Panc1 (cell line): ENCODE measurements at regions not wholly inside any gene's neighbourhood (a gene's known extent, or its start where the extent isn't known, plus 50 kb on each side); places are given as distances from the start of the nearest gene placed in this dataset.

Source experiments
- ATAC-seq: fragments of 200-7000 bp; cut with Tn5 transposase; 2 replicates; pipeline ENCODE4 v1.9.1; 2020; ENCODE audit warnings: mild to moderate bottlenecking, moderate library complexity
- BruUV-seq: library from RNA; stranded (reverse); fragments of 400-500 nt; replicated peaks from 2 replicates; lab custom pipeline; 2021; lab: Mats Ljungman, UMichigan
- CTCF ChIA-PET: fragments of 300-600 bp; sonication (Branson Sonifier 250); formaldehyde crosslinking; loops from one replicate; lab custom pipeline; 2022; ENCODE audit warnings: antibody characterized with exemption; lab: Charles Lee
- POLR2A ChIA-PET: fragments of 300-600 bp; sonication (Branson Sonifier 250); formaldehyde crosslinking; loops from one replicate; lab custom pipeline; 2022; ENCODE audit warnings: antibody characterized with exemption; lab: Charles Lee
- DNase-seq: peaks from one replicate; pipeline ENCODE4 v3.0.0-alpha.2; 2010; ENCODE audit warnings: low read depth, low spot score
- H3K27ac ChIP-seq: 2 replicates; pipeline ENCODE4 v1.5.1; 2011; ENCODE audit warnings: mild to moderate bottlenecking, low read length, inconsistent platforms
- H3K27me3 ChIP-seq: fragments of 200-500 bp; sonication (Bioruptor generic); 2 replicates; pipeline ENCODE4 v1.6.0; 2014; ENCODE audit warnings: low read length, inconsistent platforms; ENCODE audit not compliant: control insufficient read depth, insufficient read depth
- H3K36me3 ChIP-seq: fragments of 200-500 bp; sonication (Bioruptor generic); 2 replicates; pipeline ENCODE4 v1.5.1; 2014; ENCODE audit warnings: inconsistent platforms, mild to moderate bottlenecking, low read length, moderate library complexity; ENCODE audit not compliant: control insufficient read depth, insufficient read depth
- H3K4me1 ChIP-seq: 2 replicates; pipeline ENCODE4 v1.5.1; 2011; ENCODE audit warnings: inconsistent platforms, mild to moderate bottlenecking, low read length, moderate library complexity; ENCODE audit not compliant: control insufficient read depth, insufficient read depth
- H3K4me3 ChIP-seq, 2 experiments: 2 replicates each; pipeline ENCODE4 v1.5.1; 2011 to 2012; ENCODE audit warnings: low read depth in 2 of 2, low read length in 2 of 2, mild to moderate bottlenecking in 2 of 2, inconsistent platforms in 1 of 2, moderate library complexity in 1 of 2
- H3K9me3 ChIP-seq: fragments of 200-500 bp; sonication (Bioruptor generic); 2 replicates; pipeline ENCODE4 v1.5.1; 2014; ENCODE audit warnings: low read depth, mild to moderate bottlenecking, inconsistent platforms, low read length, moderate library complexity; ENCODE audit not compliant: control insufficient read depth, insufficient read depth
- POLR2AphosphoS5 ChIP-seq: IDR thresholded peaks from 2 replicates; pipeline ENCODE4 v1.6.1; 2012; ENCODE audit warnings: mild to moderate bottlenecking, low read depth, low read length, moderate library complexity
- SIN3A ChIP-seq: IDR thresholded peaks from 2 replicates; pipeline ENCODE4 v1.6.1; 2012; ENCODE audit warnings: low read depth, mild to moderate bottlenecking, low read length, moderate library complexity, borderline replicate concordance; ENCODE audit not compliant: insufficient read depth
- TCF7L2 ChIP-seq: IDR thresholded peaks from 2 replicates; pipeline ENCODE4 v1.6.1; 2011; ENCODE audit warnings: mild to moderate bottlenecking, low read depth, low read length, inconsistent platforms
- in situ Hi-C: cut with HindIII; loops from 2 replicates; pipeline ENCODE4 v1.10.0; 2016; ENCODE audit warnings: low sequenced_read_pairs, low pct_unique_long_range_greater_than_20kb
- intact Hi-C: fragments of 100-400 bp; cut with micrococcal nuclease; formaldehyde crosslinking; loops from one replicate; pipeline ENCODE4 v1.10.0; 2022; ENCODE audit not compliant: unreplicated experiment
- TF ChIP-seq, protein P1 (sequence below): fragments of 450-650 bp; IDR thresholded peaks from 2 replicates; pipeline ENCODE4 v1.5.1; 2017; ENCODE audit warnings: mild to moderate bottlenecking
- TF ChIP-seq, protein P2 (sequence below), 2 experiments: IDR thresholded peaks; 2 replicates each; pipeline ENCODE4 v1.6.1; 2011 to 2012; ENCODE audit warnings: low read depth in 2 of 2, control low read depth in 1 of 2, low read length in 1 of 2, mild to moderate bottlenecking in 1 of 2, moderate library complexity in 1 of 2; ENCODE audit not compliant: insufficient read depth in 1 of 2

DNA sequence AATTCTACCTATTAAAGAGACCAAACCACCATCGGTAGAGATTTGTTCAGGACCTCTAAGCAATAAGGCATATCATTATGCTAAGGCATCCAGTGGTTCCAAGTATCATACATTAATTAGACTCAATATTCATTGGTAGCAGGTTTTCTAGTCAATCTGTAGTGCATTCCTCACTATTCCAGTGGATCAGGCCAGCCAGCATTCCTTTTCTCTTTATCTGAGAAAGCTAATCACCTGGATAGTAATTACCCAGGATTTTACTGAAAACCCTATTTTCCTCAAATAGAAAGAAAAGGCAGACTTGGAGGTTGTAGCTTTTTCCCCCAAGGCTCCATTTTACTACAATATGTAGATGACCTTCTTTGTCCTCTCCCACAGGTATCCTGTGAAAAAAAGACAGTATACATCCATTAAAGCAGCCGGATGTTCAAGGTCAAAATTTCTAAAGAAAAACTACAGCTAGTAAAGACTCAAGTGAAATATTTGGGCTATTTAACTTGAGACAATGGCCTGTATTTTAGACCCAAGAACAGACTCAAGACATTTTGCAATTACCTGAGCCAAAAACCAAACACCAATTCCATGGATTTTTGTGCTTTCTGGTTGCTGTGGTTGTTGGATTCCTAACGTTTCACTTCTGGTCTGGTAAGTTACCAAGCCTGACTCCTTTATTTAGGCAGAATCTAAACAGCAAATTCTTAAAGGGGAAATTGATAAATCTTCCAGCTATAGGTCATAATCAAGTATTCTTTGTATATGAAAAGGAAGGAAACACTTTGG is 149.1 kb upstream of the MOCS1 start:
- H3K4me3 ChIP-seq, result no peak overlapping the region
- no TSS peak for BruUV-seq
- no peak for ATAC-seq
- no peaks in the 10 kb centered on the region for H3K36me3 ChIP-seq
- POLR2A ChIA-PET, result no interaction called here
- TF ChIP-seq, protein P1, sequence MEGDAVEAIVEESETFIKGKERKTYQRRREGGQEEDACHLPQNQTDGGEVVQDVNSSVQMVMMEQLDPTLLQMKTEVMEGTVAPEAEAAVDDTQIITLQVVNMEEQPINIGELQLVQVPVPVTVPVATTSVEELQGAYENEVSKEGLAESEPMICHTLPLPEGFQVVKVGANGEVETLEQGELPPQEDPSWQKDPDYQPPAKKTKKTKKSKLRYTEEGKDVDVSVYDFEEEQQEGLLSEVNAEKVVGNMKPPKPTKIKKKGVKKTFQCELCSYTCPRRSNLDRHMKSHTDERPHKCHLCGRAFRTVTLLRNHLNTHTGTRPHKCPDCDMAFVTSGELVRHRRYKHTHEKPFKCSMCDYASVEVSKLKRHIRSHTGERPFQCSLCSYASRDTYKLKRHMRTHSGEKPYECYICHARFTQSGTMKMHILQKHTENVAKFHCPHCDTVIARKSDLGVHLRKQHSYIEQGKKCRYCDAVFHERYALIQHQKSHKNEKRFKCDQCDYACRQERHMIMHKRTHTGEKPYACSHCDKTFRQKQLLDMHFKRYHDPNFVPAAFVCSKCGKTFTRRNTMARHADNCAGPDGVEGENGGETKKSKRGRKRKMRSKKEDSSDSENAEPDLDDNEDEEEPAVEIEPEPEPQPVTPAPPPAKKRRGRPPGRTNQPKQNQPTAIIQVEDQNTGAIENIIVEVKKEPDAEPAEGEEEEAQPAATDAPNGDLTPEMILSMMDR, result no peak
- TF ChIP-seq POLR2AphosphoS5 (no peak), SIN3A (no peak), TCF7L2 (no peak)
- TF ChIP-seq, protein P2, sequence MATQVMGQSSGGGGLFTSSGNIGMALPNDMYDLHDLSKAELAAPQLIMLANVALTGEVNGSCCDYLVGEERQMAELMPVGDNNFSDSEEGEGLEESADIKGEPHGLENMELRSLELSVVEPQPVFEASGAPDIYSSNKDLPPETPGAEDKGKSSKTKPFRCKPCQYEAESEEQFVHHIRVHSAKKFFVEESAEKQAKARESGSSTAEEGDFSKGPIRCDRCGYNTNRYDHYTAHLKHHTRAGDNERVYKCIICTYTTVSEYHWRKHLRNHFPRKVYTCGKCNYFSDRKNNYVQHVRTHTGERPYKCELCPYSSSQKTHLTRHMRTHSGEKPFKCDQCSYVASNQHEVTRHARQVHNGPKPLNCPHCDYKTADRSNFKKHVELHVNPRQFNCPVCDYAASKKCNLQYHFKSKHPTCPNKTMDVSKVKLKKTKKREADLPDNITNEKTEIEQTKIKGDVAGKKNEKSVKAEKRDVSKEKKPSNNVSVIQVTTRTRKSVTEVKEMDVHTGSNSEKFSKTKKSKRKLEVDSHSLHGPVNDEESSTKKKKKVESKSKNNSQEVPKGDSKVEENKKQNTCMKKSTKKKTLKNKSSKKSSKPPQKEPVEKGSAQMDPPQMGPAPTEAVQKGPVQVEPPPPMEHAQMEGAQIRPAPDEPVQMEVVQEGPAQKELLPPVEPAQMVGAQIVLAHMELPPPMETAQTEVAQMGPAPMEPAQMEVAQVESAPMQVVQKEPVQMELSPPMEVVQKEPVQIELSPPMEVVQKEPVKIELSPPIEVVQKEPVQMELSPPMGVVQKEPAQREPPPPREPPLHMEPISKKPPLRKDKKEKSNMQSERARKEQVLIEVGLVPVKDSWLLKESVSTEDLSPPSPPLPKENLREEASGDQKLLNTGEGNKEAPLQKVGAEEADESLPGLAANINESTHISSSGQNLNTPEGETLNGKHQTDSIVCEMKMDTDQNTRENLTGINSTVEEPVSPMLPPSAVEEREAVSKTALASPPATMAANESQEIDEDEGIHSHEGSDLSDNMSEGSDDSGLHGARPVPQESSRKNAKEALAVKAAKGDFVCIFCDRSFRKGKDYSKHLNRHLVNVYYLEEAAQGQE (IDR thresholded peaks at IDR 0.05; ENCODE audit: insufficient read depth in 1 of 2, low read depth in 2 of 2, low read length in 1 of 2), result no peak
- H3K27me3 ChIP-seq, result no peaks in the 10 kb centered on the region
- H3K27ac ChIP-seq, result no peak overlapping the region
- no peak for DNase-seq
- CTCF ChIA-PET, result no interaction called here
- in situ Hi-C loops (no loop called here), intact Hi-C loops (no loop called here)
- no peaks in the 10 kb centered on the region for H3K4me1 ChIP-seq
- no peaks in the 10 kb centered on the region for H3K9me3 ChIP-seq

DNA sequence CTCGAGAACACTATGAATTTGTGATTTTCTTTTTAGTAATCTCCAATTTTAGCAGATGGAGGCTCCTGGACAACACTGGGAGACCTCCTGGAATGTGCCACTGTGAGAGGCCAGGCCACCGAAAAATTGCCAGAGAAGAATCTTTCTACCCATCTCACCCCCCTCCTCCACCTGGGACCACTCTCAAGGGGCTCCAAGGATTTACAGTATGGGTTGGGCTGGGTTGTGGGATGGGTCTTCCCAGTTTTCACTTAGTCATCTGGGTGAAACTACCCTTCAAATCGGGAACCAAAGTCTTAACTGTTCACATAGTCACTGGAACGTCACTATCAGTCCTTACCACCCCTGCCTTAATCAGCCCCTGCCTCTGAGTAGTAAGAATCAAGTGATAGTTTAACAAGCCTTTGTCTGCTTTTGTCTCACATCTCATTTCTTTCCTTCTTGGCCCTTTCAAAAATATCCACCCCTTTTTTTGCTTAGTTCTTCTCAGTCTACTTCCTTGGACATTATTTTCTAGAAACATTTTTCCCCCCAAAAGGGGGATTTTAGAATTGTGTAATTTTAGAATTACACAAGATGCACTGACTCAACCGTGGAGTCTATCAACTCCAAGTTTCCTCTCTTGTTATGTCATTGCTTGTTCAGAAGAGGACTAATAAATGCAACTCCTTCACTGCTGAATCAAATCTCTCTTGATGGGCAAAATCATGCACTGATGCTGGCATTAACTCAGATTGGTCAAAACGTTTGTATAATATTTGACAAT is 148.2 kb upstream of the MOCS1 start:
- intact Hi-C loops (no loop called here), in situ Hi-C loops (no loop called here)
- no peaks in the 10 kb centered on the region for H3K9me3 ChIP-seq
- ChIA-PET CTCF (no interaction called here), POLR2A (no interaction called here)
- H3K27ac ChIP-seq, result no peak overlapping the region
- ATAC-seq (no peak), DNase-seq (no peak)
- H3K36me3 ChIP-seq, result no peaks in the 10 kb centered on the region
- TF ChIP-seq SIN3A (no peak), TCF7L2 (no peak), POLR2AphosphoS5 (no peak)
- TF ChIP-seq, protein P2 (IDR thresholded peaks at IDR 0.05; ENCODE audit: insufficient read depth in 1 of 2, low read depth in 2 of 2, low read length in 1 of 2), result no peak
- TF ChIP-seq, protein P1, result no peak
- H3K4me3 ChIP-seq, result no peak overlapping the region
- H3K27me3 ChIP-seq, result no peaks in the 10 kb centered on the region
- no TSS peak for BruUV-seq
- H3K4me1 ChIP-seq, result no peaks in the 10 kb centered on the region
